H9 (cell line): ENCODE measurements at regions not wholly inside any gene's neighbourhood (a gene's known extent, or its start where the extent isn't known, plus 50 kb on each side); places are given as distances from the start of the nearest gene placed in this dataset.
"Not testable (repeated sequence)": the region's sequence is repeated elsewhere in the genome, so short reads cannot be mapped to it uniquely, and the experiment has no call there.

Experiments used
- DNase-seq: peaks from one replicate; pipeline ENCODE4 v3.0.0-alpha.2; 2017
- H2AFZ ChIP-seq: one replicate; pipeline ENCODE4 v1.6.1; 2013; ENCODE audit warnings: mild to moderate bottlenecking, low read length, control low read depth, moderate library complexity
- H2AK5ac ChIP-seq: 2 replicates; pipeline ENCODE4 v1.6.1; 2013; ENCODE audit warnings: low read length, control low read depth, mixed read lengths; ENCODE audit not compliant: insufficient read length
- H2BK120ac ChIP-seq: one replicate; pipeline ENCODE4 v1.6.1; 2013; ENCODE audit warnings: low read depth, mild to moderate bottlenecking, low read length, control low read depth, inconsistent platforms; ENCODE audit not compliant: poor library complexity, severe bottlenecking
- H2BK12ac ChIP-seq: 2 replicates; pipeline ENCODE4 v1.6.1; 2013; ENCODE audit warnings: low read length, control low read depth, mixed read lengths, low read depth; ENCODE audit not compliant: insufficient read length
- H2BK15ac ChIP-seq: 2 replicates; pipeline ENCODE4 v1.6.1; 2013; ENCODE audit warnings: low read depth, low read length, control low read depth
- H2BK20ac ChIP-seq: one replicate; pipeline ENCODE4 v1.6.1; 2013; ENCODE audit warnings: low read depth, mild to moderate bottlenecking, low read length, control low read depth, inconsistent platforms; ENCODE audit not compliant: poor library complexity, severe bottlenecking
- H2BK5ac ChIP-seq: 2 replicates; pipeline ENCODE4 v1.6.1; 2013; ENCODE audit warnings: low read length, control low read depth, mixed read lengths; ENCODE audit not compliant: insufficient read length
- H3K14ac ChIP-seq: 2 replicates; pipeline ENCODE4 v1.6.1; 2013; ENCODE audit warnings: low read length, control low read depth; ENCODE audit not compliant: insufficient read depth
- H3K18ac ChIP-seq: 2 replicates; pipeline ENCODE4 v1.6.1; 2013; ENCODE audit warnings: low read depth, mild to moderate bottlenecking, mixed read lengths, low read length, control low read depth; ENCODE audit not compliant: insufficient read length
- H3K23ac ChIP-seq: 2 replicates; pipeline ENCODE4 v1.6.1; 2013; ENCODE audit warnings: low read length, control low read depth, mixed read lengths, low read depth; ENCODE audit not compliant: insufficient read length
- H3K23me2 ChIP-seq: 2 replicates; pipeline ENCODE4 v1.6.1; 2013; ENCODE audit warnings: low read depth, mild to moderate bottlenecking, mixed read lengths, low read length, control low read depth; ENCODE audit not compliant: insufficient read length, poor library complexity, severe bottlenecking
- H3K27ac ChIP-seq: 2 replicates; pipeline ENCODE4 v1.5.1; 2013; ENCODE audit warnings: low read length, control low read depth, mixed read lengths, low read depth; ENCODE audit not compliant: insufficient read length
- H3K27me3 ChIP-seq: 2 replicates; pipeline ENCODE4 v1.6.1; 2013; ENCODE audit warnings: low read length, control low read depth, inconsistent platforms; ENCODE audit not compliant: insufficient read depth
- H3K4ac ChIP-seq: 2 replicates; pipeline ENCODE4 v1.6.1; 2013; ENCODE audit warnings: low read depth, mild to moderate bottlenecking, control low read depth, inconsistent platforms, low read length, moderate library complexity
- H3K4me1 ChIP-seq: 2 replicates; pipeline ENCODE4 v1.6.1; 2013; ENCODE audit warnings: low read length, control low read depth, inconsistent platforms; ENCODE audit not compliant: insufficient read depth
- H3K4me2 ChIP-seq: 2 replicates; pipeline ENCODE4 v1.6.1; 2013; ENCODE audit warnings: low read length, control low read depth, mixed read lengths; ENCODE audit not compliant: insufficient read length, insufficient read depth
- H3K56ac ChIP-seq: 2 replicates; pipeline ENCODE4 v1.6.1; 2013; ENCODE audit warnings: low read depth, mild to moderate bottlenecking, mixed read lengths, low read length, control low read depth; ENCODE audit not compliant: insufficient read length
- H3K79me1 ChIP-seq: 2 replicates; pipeline ENCODE4 v1.6.1; 2013; ENCODE audit warnings: low read depth, mild to moderate bottlenecking, moderate library complexity, low read length, control low read depth, inconsistent platforms; ENCODE audit not compliant: insufficient read depth, poor library complexity, severe bottlenecking
- H3K79me2 ChIP-seq: 2 replicates; pipeline ENCODE4 v1.6.1; 2013; ENCODE audit warnings: low read length, control low read depth, inconsistent platforms; ENCODE audit not compliant: insufficient read depth
- H3K9ac ChIP-seq: 2 replicates; pipeline ENCODE4 v1.6.1; 2013; ENCODE audit warnings: low read length, control low read depth, mixed read lengths; ENCODE audit not compliant: insufficient read length; ENCODE audit errors: extremely low read depth
- H3K9me3 ChIP-seq: one replicate; pipeline ENCODE4 v1.6.1; 2013; ENCODE audit warnings: low read depth, low read length, inconsistent platforms; ENCODE audit not compliant: control insufficient read depth
- H3T11ph ChIP-seq: one replicate; pipeline ENCODE4 v1.6.1; 2013; ENCODE audit warnings: mild to moderate bottlenecking, low read length, control low read depth, inconsistent platforms
- H4K20me1 ChIP-seq: one replicate; pipeline ENCODE4 v1.6.1; 2013; ENCODE audit not compliant: control insufficient read depth, insufficient read length, insufficient read depth
- H4K5ac ChIP-seq: 2 replicates; pipeline ENCODE4 v1.6.1; 2013; ENCODE audit warnings: low read depth, mild to moderate bottlenecking, mixed read lengths, low read length, control low read depth; ENCODE audit not compliant: insufficient read length
- H4K8ac ChIP-seq: replicated peaks from 2 replicates; pipeline ENCODE4 v1.6.1; 2013; ENCODE audit warnings: low read length, control low read depth, mixed read lengths, low read depth; ENCODE audit not compliant: insufficient read length
- H4K91ac ChIP-seq: 2 replicates; pipeline ENCODE4 v1.6.1; 2013; ENCODE audit warnings: low read depth, mild to moderate bottlenecking, moderate library complexity, mixed read lengths, low read length, control low read depth; ENCODE audit not compliant: insufficient read length
- H3K27ac Mint-ChIP-seq, 3 experiments: 2 replicates in 2 of 3; 3 replicates in 1 of 3; pipeline ENCODE4 v1.8.0; 2020 to 2021; ENCODE audit warnings: mixed read lengths in 3 of 3, mild to moderate bottlenecking in 1 of 3, moderate library complexity in 1 of 3
- H3K27me3 Mint-ChIP-seq: 2 replicates; pipeline ENCODE4 v1.8.0; 2021; ENCODE audit warnings: low read depth, mild to moderate bottlenecking, moderate library complexity, mixed read lengths
- H3K36me3 Mint-ChIP-seq, 3 experiments: 2 replicates in 2 of 3; 3 replicates in 1 of 3; pipeline ENCODE4 v1.8.0; 2020 to 2021; ENCODE audit warnings: low read depth in 3 of 3, mixed read lengths in 3 of 3; ENCODE audit not compliant: insufficient read depth in 1 of 3
- H3K4me1 Mint-ChIP-seq, 2 experiments: 2 replicates each; pipeline ENCODE4 v1.8.0; 2020; ENCODE audit warnings: mixed read lengths in 2 of 2
- H3K4me3 Mint-ChIP-seq, 2 experiments: 2 replicates in 1 of 2; 3 replicates in 1 of 2; pipeline ENCODE4 v1.8.0; 2020 to 2021; ENCODE audit warnings: mild to moderate bottlenecking in 2 of 2, mixed read lengths in 2 of 2, moderate library complexity in 1 of 2
- H3K9me3 Mint-ChIP-seq, 2 experiments: 2 replicates in 1 of 2; 3 replicates in 1 of 2; pipeline ENCODE4 v1.8.0; 2020; ENCODE audit warnings: mild to moderate bottlenecking in 2 of 2, mixed read lengths in 2 of 2, moderate library complexity in 1 of 2
- WGBS: extraction: QIAGEN DNeasy Blood & Tissue Kit; methylation state at CpG from one replicate; pipeline ENCODE4 v1.1.7; 2013; ENCODE audit warnings: missing lambda C conversion rate, low lambda C conversion rate, mixed read lengths; ENCODE audit not compliant: insufficient read length; ENCODE audit errors: extremely low coverage; 5-methylcytosine and 5-hydroxymethylcytosine counted together
- TF ChIP-seq, protein P1 (sequence below): fragments of 200-600 bp; sonication (generic); conservative IDR thresholded peaks from 3 replicates; pipeline ENCODE4 v1.8.0; 2021; ENCODE audit warnings: antibody characterized with exemption, mild to moderate bottlenecking

DNA sequence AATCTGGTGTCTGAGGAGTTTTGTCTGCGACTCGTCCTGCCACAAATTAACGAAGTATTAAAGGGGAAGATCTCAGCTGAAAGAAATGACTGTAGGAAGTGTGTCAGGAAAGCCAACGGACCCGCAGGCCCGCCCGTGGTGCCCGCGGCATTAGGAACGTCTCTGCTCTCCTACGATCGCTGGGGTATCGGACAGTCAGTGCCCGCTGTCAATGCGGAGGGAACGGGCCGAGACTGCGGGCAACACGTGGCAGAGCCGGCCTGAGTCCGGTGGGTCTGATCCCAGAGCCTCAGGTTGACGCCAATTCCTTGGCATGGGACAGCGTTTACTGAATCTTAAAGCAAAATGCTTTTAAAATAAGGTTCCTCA lies 128.7 kb downstream of the KBTBD2 start:
- Histone ChIP-seq H4K5ac (no peak overlapping the region), H2BK20ac (no peak overlapping the region), H3K4me2 (peak overlapping the region; percentile 45), H3K23me2 (peaks cover 5% of the 10 kb centered on the region), H2BK5ac (no peak overlapping the region), H3K79me1 (no peaks in the 10 kb centered on the region), H2BK120ac (no peak overlapping the region), H3T11ph (no peak overlapping the region), H3K79me2 (no peaks in the 10 kb centered on the region), H2AK5ac (no peak overlapping the region), H3K4me1 (peaks cover 2% of the 10 kb centered on the region; the same call in 1 of the 2 replicates), H4K91ac (no peak overlapping the region), H3K9me3 (no peaks in the 10 kb centered on the region), H2AFZ (no peak overlapping the region), H3K9ac (no peak overlapping the region), H4K8ac (no peak overlapping the region), H4K20me1 (no peaks in the 10 kb centered on the region), H3K14ac (no peak overlapping the region), H3K23ac (no peak overlapping the region), H2BK15ac (no peak overlapping the region), H2BK12ac (no peak overlapping the region), H3K56ac (no peak overlapping the region), H3K27me3 (peaks cover 18% of the 10 kb centered on the region; the same call in 1 of the 2 replicates), H3K27ac (no peak overlapping the region), H3K18ac (no peak overlapping the region), H3K4ac (no peak overlapping the region)
- Mint-ChIP-seq H3K9me3 (peaks cover 0 to 3% of the 10 kb centered on the region in 2 experiments; a peak in 2 of 5 replicates), H3K4me1 (peaks cover 0 to 8% of the 10 kb centered on the region in 2 experiments; a peak in 2 of 4 replicates), H3K36me3 (peaks cover 0 to 2% (median 0%) of the 10 kb centered on the region in 3 experiments; a peak in 2 of 7 replicates), H3K27me3 (peaks cover 8% of the 10 kb centered on the region), H3K4me3 (peak overlapping the region in 1 of 2 experiments; percentile 58; a peak in 2 of 5 replicates), H3K27ac (no peak overlapping the region)
- TF ChIP-seq, protein P1, sequence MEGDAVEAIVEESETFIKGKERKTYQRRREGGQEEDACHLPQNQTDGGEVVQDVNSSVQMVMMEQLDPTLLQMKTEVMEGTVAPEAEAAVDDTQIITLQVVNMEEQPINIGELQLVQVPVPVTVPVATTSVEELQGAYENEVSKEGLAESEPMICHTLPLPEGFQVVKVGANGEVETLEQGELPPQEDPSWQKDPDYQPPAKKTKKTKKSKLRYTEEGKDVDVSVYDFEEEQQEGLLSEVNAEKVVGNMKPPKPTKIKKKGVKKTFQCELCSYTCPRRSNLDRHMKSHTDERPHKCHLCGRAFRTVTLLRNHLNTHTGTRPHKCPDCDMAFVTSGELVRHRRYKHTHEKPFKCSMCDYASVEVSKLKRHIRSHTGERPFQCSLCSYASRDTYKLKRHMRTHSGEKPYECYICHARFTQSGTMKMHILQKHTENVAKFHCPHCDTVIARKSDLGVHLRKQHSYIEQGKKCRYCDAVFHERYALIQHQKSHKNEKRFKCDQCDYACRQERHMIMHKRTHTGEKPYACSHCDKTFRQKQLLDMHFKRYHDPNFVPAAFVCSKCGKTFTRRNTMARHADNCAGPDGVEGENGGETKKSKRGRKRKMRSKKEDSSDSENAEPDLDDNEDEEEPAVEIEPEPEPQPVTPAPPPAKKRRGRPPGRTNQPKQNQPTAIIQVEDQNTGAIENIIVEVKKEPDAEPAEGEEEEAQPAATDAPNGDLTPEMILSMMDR, result no peak
- WGBS, result no CpG with 5 or more reads among the region's 23 CpGs
- DNase-seq, result peak; percentile 42

DNA sequence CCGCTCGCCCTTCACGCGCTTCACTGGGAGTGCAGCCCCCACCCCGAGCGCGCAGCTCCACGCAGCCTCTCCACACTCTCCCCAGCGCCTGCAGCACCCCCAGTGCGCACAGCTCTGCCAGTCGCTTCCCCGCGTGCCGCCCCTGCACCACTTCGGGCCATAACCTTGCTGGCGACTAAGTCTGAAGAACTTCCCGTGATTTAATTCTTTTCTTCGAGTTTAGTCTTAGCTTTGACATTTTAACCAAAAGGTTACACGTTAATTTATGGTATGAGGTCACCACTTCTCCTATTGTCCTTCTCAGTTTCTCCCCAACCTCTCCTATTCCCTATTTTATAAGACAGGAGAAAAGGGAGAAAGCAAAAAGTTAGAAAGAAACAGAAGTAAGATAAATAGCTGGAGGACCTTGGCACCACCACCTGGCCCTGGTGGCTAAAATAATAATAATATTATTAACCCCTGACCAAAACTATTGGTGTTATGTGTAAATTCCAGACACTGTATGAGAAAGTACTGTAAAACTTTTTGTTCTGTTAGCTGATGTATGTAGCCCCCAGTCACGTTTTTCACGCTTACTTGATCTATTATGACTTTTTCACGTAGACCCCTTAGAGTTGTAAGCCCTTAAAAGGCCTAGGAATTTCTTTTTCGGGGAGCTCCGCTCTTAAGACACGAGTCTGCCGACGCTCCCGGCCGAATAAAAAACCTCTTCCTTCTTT lies 129.2 kb downstream of the KBTBD2 start:
- H3K9ac ChIP-seq, H3K18ac ChIP-seq, H3K4me1 ChIP-seq, H3K27ac ChIP-seq, H3K4me1 Mint-ChIP-seq, H3K56ac ChIP-seq, H3T11ph ChIP-seq, H2BK120ac ChIP-seq, H4K20me1 ChIP-seq, H2AK5ac ChIP-seq, H2AFZ ChIP-seq, H3K4ac ChIP-seq, H4K5ac ChIP-seq, H2BK15ac ChIP-seq, H3K23me2 ChIP-seq, H4K91ac ChIP-seq, H3K79me2 ChIP-seq, H2BK5ac ChIP-seq, H3K23ac ChIP-seq, H3K79me1 ChIP-seq, H3K9me3 ChIP-seq, H3K14ac ChIP-seq, H3K27me3 Mint-ChIP-seq, H2BK20ac ChIP-seq, H3K9me3 Mint-ChIP-seq, H3K36me3 Mint-ChIP-seq, H2BK12ac ChIP-seq, H4K8ac ChIP-seq, DNase-seq: not testable (repeated sequence)
- Histone ChIP-seq H3K27me3 (peaks cover 18% of the 10 kb centered on the region; the same call in 1 of the 2 replicates), H3K4me2 (peak overlapping the region; percentile 45)
- Mint-ChIP-seq H3K27ac (peak overlapping the region in 1 of 3 experiments; percentile 12; a peak in 1 of 7 replicates), H3K4me3 (peak overlapping the region in 1 of 2 experiments; percentile 72; a peak in 3 of 5 replicates)
- no CpG with 5 or more reads among the region's 29 CpGs for WGBS
